GM21825 (cell line): ENCODE measurements at regions not wholly inside any gene's neighbourhood (a gene's known extent, or its start where the extent isn't known, plus 50 kb on each side); places are given as distances from the start of the nearest gene placed in this dataset.

Source experiments
- ATAC-seq: cut with Tn5 transposase; IDR thresholded peaks from one replicate; pipeline ENCODE4 v1.9.1; 2021; ENCODE audit warnings: mild to moderate bottlenecking, moderate library complexity; ENCODE audit not compliant: unreplicated experiment

- ATAC-seq, result no peak
Measured at GRCh38 chr11:119493712-119494111, 70.7 kb upstream of the THY1 start.

GRCh38 chr11:119491753-119492510 is 69.0 kb upstream of the THY1 start:
- no peak for ATAC-seq

- ATAC-seq, result no peak
Measured at GRCh38 chr11:119490253-119491006, 67.5 kb upstream of the THY1 start.

DNA sequence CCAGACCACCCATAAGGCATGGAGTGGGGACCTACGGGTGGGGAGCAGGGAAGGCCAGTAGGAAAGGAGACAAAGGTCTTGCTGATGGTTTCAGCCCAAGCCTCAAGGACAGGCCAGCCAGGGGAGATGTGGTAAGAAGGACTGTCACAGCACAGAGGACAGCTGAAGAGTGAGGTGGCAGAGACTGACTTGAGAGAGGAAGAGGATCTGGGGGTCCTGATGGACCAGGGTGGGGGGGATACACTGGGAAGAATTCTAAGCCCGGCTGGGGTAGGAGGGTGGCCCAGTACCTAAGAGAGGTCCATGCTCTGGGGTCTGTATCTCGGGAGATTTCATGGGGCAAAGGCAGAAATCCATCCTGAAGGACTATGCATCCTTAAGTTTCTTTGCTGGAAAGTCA is 66.1 kb upstream of the THY1 start:
- no peak for ATAC-seq

GRCh38 chr11:119488256-119488995 is 65.5 kb upstream of the THY1 start:
- no peak for ATAC-seq

DNA sequence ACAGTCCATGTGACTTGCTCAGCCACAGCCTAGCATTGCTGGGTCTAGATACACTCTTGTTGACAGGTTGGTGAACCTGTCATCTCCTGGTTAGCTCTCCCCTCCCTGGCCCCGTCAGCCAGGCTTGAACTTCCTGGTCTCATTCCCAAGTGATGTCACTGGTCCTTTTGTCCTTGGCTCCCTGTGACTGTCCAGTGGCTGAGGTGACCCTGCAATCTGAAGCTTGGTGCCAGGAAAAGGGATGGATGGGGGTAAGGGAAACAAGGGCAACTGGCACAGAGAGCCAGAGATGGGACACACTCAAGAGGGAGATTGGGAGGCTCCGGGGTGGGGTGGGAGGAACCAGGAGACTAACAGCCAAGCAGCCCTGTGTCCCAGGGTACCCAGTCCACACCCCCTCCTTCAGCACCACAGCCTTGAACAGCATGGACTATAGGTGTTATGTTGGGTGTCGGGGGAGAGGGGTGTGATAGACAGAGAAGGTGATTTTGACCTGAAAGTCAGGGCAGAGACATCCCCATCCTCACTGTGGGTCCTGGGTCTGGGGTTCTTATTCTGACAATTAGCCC is 63.8 kb upstream of the THY1 start:
- no peak for ATAC-seq

DNA sequence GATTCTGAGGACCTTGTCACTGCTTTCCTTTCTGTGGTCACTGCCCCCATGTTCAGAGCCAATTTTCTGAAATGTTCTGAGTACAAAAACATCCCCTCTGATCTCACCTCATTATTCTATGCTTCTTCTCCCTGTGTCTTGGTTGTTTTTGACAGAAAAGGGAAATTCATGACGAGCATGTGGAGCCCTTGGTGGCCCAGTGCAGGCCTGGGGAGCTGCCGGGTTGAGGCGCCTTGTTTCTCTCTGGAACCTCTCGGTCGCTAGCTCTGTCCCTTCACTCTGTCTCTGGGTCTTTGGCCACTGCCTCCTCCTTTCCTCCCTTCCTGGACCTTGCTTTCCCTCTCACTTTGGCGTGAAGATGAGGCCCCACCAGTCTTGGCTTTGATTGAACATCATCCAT is 63.0 kb upstream of the THY1 start:
- no peak for ATAC-seq

DNA sequence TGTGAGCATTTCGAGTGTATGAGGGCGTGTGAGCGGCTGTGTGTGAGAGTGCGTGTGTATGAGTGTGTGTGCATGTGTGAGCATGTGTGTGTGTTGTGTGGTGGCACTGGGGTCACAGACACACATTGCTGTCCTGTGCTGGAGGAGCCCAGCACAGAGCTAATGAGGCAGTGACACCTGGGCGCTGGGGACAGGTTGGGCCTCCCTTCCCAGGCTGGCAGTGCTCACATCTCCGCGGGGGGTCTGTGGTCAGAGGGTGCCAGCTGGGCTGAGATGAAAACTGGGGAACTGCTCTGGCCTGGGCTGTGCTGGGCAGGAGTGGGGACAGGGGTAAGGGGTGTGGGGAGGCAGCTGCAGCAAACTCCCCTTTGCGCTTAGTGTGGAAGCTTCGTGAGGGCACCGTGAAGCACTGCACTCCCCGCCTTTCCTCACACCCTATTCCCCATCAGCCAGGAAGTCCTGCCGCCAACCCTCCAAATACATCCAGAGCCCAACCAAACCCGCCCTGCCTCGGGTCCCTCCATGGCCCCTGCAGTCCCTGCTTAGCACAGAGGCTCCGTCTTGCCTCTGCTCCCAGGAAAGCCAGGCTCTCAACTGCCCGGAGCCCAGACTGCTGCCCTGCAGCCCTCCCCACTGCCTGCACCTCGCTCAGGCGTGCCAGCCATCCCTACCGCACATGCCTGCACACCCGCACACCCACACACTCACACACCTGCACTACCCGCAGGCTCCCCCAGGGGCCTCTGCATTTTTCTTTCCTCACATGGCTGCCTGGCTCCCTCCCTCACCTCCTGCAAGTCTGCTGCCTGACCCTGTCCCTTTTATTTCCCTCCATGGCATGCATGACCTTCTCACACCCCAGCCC is 62.0 kb upstream of the THY1 start:
- ATAC-seq, result no peak

GRCh38 chr11:119483881-119484371 is 61.0 kb upstream of the THY1 start:
- no peak for ATAC-seq

- ATAC-seq, result no peak
Measured at GRCh38 chr11:119483341-119483880, 60.4 kb upstream of the THY1 start.

GRCh38 chr11:119482521-119483011 is 59.6 kb upstream of the THY1 start:
- ATAC-seq, result no peak

DNA sequence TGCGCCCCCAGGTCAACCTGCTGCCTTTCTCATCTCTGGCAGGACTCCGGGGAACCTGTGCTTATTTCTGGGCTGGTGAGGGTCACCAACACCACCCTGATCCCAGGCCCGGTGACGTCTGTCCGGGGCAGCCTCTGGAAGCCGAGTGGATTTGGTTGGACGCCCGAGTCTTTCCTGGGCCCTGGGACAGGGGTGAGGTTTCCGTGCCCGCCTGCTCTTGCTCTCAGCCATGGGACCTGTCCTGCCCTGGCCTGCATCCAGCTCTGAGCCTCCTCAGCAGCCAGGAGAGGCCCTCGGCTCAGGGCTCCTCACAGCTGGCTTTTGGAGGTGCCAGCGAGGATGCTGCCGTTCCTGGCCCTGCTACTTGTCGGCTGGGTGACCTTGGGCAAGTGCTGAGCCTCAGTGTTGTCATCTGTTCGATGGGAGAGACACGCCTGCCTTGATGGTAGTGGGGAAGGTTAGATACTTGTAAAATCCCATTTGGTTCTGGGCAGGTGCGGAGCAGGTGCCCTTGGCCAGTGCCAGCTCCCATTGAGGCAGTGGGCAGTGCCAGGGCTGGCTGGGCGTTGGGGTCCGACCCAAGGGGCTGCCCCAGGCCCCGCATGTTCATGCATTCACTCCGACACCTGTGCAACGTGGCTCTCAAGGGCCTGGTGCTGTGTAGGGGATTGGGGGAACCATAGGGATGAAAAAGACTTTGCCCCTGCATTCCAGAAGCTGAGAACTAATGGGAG is 58.9 kb upstream of the THY1 start:
- ATAC-seq, result peak; percentile 20

GRCh38 chr11:119481021-119481666 is 58.2 kb upstream of the THY1 start:
- peak; percentile 65 for ATAC-seq

GRCh38 chr11:119480380-119481020 is 57.5 kb upstream of the THY1 start:
- ATAC-seq, result no peak

DNA sequence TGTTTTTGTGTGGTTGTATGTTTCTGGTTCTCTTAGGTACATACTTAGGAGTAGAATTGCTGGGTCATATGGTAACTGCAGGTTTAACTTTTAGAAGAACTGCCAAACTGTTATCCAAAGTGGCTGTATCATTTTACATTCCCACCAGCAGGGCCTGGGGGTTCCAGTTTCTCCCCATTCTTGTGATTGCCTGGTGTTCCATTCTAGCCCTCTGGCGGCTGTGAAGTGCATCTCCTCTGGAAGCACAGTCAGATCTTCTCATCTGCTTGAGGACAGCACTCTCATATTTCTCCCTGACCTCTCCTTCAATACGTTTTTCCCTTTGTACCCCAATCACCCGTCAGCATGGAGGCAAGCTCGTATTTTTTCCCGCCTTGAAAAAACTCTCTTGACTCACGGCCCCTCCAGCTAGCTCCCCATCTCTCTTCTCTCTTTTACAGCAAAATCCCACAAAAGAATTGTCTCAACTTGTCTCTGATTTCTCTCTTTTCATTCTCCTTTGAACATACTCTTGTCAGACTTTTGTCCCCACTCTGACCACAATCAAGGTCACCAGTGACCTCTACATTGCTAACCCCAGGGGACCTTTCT is 56.8 kb upstream of the THY1 start:
- ATAC-seq, result no peak

GRCh38 chr11:119478711-119479285 is 55.8 kb upstream of the THY1 start:
- ATAC-seq, result no peak

DNA sequence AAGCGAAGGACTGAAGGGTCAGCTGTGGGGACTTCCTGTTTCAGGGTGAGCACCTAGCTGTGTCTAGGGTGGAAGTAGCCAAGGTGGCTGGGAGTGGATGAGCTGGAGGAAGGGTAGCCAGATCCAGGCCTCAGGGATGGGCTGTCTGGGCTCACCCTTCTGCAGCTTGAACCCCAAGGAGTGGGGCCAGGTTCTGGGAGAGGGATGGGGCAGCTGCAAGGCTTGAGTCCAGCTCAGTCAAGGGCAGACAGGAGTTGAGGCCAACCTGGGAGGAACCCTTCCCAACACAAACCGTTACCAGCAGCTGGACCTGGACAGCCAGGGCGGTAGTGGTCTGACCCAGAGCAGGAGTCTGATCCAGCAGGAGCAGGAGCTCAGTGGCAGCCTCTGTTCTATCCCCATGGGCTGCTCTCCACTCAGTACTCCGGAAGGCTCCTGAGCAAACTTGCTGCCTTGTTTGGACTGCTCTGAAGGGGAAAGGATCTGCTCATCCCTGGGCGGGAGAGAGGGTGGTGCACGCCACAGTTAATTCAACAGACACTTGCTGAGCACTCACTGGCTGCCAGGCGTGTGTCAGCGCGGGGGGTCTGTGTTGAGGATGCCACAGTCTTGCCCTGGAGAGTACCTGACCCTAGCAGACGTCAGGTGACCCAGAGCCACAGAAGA is 53.8 kb upstream of the THY1 start:
- ATAC-seq, result no peak
